ENCODE measurements at regions not wholly inside any gene's neighbourhood (a gene's known extent, or its start where the extent isn't known, plus 50 kb on each side); places are given as distances from the start of the nearest gene placed in this dataset.

DNA sequence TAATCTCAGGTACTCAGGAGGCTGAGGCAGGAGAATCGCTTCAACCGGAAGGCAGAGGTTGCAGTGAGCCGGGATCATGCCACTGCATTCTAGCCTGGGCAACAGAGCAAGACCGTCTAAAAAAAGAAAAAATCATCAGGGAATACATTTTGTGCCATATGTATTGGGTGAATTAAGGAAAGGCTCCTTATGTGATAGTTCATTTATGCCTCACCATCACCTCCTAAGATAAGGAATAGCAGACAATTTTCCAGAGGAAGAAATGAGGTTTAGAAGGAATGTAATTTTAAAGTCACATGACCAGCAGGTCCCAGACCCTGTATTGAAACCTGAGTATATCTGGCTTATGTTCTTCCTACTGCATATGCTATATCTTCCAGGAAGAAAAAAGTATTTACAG, 93.9 kb upstream of the FOXC1 start:
- peaks cover 0 to 3% (median 0%) of the 10 kb centered on the region in 4 experiments for H3K27me3 ChIP-seq (replicated peaks in 1 of 4; ENCODE audit: control extremely low read depth in 1 of 4, control insufficient read depth in 3 of 4, insufficient read depth in 4 of 4, low read length in 3 of 4)
- H3K4me3 Mint-ChIP-seq, result no peak overlapping the region
- H3K9me3 ChIP-seq (ENCODE audit: control extremely low read depth in 1 of 3, control insufficient read depth in 2 of 3, insufficient read depth in 1 of 3, low read length in 2 of 3), result peaks cover 0 to 16% (median 0%) of the 10 kb centered on the region in 3 donors
- H3K9me3 Mint-ChIP-seq (ENCODE audit: insufficient read depth), result peaks cover 2% of the 10 kb centered on the region
- no peak overlapping the region for H3K27ac ChIP-seq (ENCODE audit: low read length in 2 of 2)
- H2AFZ ChIP-seq (ENCODE audit: insufficient read depth, low read depth, low read length, poor library complexity, severe bottlenecking), result no peak overlapping the region
- H3K27me3 Mint-ChIP-seq, result peaks cover 18% of the 10 kb centered on the region
- intact Hi-C loops (cut with micrococcal nuclease), result no loop called here
- TF ChIP-seq EZH2 (IDR thresholded peaks at IDR 0.05; ENCODE audit: borderline replicate concordance, insufficient read depth, low read depth, low read length, poor library complexity, severe bottlenecking), result no peak
- TF ChIP-seq, protein P1, sequence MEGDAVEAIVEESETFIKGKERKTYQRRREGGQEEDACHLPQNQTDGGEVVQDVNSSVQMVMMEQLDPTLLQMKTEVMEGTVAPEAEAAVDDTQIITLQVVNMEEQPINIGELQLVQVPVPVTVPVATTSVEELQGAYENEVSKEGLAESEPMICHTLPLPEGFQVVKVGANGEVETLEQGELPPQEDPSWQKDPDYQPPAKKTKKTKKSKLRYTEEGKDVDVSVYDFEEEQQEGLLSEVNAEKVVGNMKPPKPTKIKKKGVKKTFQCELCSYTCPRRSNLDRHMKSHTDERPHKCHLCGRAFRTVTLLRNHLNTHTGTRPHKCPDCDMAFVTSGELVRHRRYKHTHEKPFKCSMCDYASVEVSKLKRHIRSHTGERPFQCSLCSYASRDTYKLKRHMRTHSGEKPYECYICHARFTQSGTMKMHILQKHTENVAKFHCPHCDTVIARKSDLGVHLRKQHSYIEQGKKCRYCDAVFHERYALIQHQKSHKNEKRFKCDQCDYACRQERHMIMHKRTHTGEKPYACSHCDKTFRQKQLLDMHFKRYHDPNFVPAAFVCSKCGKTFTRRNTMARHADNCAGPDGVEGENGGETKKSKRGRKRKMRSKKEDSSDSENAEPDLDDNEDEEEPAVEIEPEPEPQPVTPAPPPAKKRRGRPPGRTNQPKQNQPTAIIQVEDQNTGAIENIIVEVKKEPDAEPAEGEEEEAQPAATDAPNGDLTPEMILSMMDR (IDR thresholded peaks at IDR 0.05), result no peak
- no peaks in the 10 kb centered on the region for H3K36me3 ChIP-seq (replicated peaks in 1 of 2; ENCODE audit: control extremely low read depth in 1 of 2, control insufficient read depth in 1 of 2, extremely low read depth in 1 of 2, insufficient read depth in 2 of 2, low read length in 1 of 2)
- H3K9ac ChIP-seq (ENCODE audit: low read length), result no peak overlapping the region
- no peaks in the 10 kb centered on the region for H3K79me2 ChIP-seq (ENCODE audit: control insufficient read depth, insufficient read depth, low read length)
- H3K27ac Mint-ChIP-seq, result no peak overlapping the region
- WGBS (ENCODE audit: insufficient coverage), result 100% methylated on average over 3 of the region's 4 CpGs
- no peak for DNase-seq
- H3K4me1 Mint-ChIP-seq, result no peaks in the 10 kb centered on the region
- no peaks in the 10 kb centered on the region for H4K20me1 ChIP-seq (ENCODE audit: control insufficient read depth, insufficient read depth, low read length, poor library complexity, severe bottlenecking)
- no peak overlapping the region for H3K4me2 ChIP-seq (replicated peaks; ENCODE audit: low read depth, low read length, poor library complexity, severe bottlenecking)
- ChIA-PET POLR2A (no interaction called here), CTCF (no interaction called here)
- no peak overlapping the region for H3K4me3 ChIP-seq (ENCODE audit: control extremely low read depth in 1 of 5, extremely low read depth in 1 of 5, insufficient read depth in 1 of 5, low read depth in 2 of 5, low read length in 4 of 5)
- no peaks in the 10 kb centered on the region for H3K4me1 ChIP-seq (ENCODE audit: control insufficient read depth in 2 of 2, insufficient read depth in 2 of 2, low read length in 2 of 2)
- ATAC-seq (ENCODE audit: low read depth), result no peak

DNA sequence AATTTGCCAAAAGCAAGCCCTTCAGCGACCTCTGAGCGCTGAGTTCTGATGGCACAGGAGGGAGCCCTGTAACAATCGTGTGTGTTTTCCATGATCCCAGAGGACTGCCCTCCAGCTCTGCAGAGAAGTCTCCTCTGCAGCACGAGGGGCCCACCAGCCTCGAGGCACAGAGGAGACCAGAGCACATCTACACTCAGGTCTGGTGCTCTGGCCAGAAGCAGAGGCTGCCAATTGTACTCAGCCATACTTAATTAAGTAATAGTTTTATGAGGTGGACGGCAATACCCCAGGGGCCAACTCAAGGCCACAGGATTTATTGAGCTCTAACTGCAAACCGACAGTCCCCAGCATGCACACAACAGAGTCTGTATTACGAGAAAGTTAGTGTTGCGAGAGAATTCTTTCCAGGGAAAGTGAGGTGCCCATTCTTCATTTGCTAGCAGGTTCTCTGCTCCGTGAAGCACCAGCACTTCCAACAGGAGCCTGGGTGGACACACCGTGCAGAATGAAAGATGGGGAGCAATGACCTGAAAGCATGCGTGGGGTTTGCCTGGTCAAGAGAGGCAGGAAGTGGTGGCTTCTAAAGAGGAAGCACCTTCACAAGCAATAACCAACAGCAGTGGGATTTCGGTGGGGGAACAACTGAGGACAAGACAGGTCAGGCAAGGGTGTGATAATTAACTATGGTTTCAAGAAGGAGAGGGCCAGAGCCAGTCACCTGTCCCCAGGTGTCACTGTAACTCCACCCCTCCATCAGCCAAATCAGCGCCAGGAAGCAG, 92.8 kb upstream of the FOXC1 start:
- Histone ChIP-seq H3K27ac (ENCODE audit: low read length in 2 of 2) (no peak overlapping the region), H3K4me2 (replicated peaks; ENCODE audit: low read depth, low read length, poor library complexity, severe bottlenecking) (no peak overlapping the region), H3K9me3 (ENCODE audit: control extremely low read depth in 1 of 3, control insufficient read depth in 2 of 3, insufficient read depth in 1 of 3, low read length in 2 of 3) (peaks cover 0 to 11% (median 0%) of the 10 kb centered on the region in 3 donors), H3K36me3 (replicated peaks in 1 of 2; ENCODE audit: control extremely low read depth in 1 of 2, control insufficient read depth in 1 of 2, extremely low read depth in 1 of 2, insufficient read depth in 2 of 2, low read length in 1 of 2) (no peaks in the 10 kb centered on the region), H2AFZ (ENCODE audit: insufficient read depth, low read depth, low read length, poor library complexity, severe bottlenecking) (no peak overlapping the region), H4K20me1 (ENCODE audit: control insufficient read depth, insufficient read depth, low read length, poor library complexity, severe bottlenecking) (no peaks in the 10 kb centered on the region), H3K4me1 (ENCODE audit: control insufficient read depth in 2 of 2, insufficient read depth in 2 of 2, low read length in 2 of 2) (no peaks in the 10 kb centered on the region), H3K79me2 (ENCODE audit: control insufficient read depth, insufficient read depth, low read length) (no peaks in the 10 kb centered on the region), H3K9ac (ENCODE audit: low read length) (no peak overlapping the region), H3K4me3 (ENCODE audit: control extremely low read depth in 1 of 5, extremely low read depth in 1 of 5, insufficient read depth in 1 of 5, low read depth in 2 of 5, low read length in 4 of 5) (no peak overlapping the region), H3K27me3 (replicated peaks in 1 of 4; ENCODE audit: control extremely low read depth in 1 of 4, control insufficient read depth in 3 of 4, insufficient read depth in 4 of 4, low read length in 3 of 4) (peaks cover 0 to 7% (median 0%) of the 10 kb centered on the region in 4 experiments)
- ATAC-seq (ENCODE audit: low read depth) (no peak), DNase-seq (no peak)
- Mint-ChIP-seq H3K4me3 (no peak overlapping the region), H3K9me3 (ENCODE audit: insufficient read depth) (peaks cover 2% of the 10 kb centered on the region), H3K27ac (no peak overlapping the region), H3K27me3 (peaks cover 20% of the 10 kb centered on the region), H3K4me1 (no peaks in the 10 kb centered on the region)
- ChIA-PET CTCF (no interaction called here), POLR2A (no interaction called here)
- 86% methylated on average over 5 of the region's 14 CpGs for WGBS (ENCODE audit: insufficient coverage)
- TF ChIP-seq, protein P1 (IDR thresholded peaks at IDR 0.05), result no peak
- no peak for TF ChIP-seq EZH2 (IDR thresholded peaks at IDR 0.05; ENCODE audit: borderline replicate concordance, insufficient read depth, low read depth, low read length, poor library complexity, severe bottlenecking)
- intact Hi-C loops (cut with micrococcal nuclease), result no loop called here
